ENCODE measurements at regions not wholly inside any gene's neighbourhood (a gene's known extent, or its start where the extent isn't known, plus 50 kb on each side); places are given as distances from the start of the nearest gene placed in this dataset.

- no peak overlapping the region for H2AK9ac ChIP-seq (replicated peaks; ENCODE audit: low read depth, low read length, poor library complexity)
- no peak for DNase-seq
- no peaks in the 10 kb centered on the region for H4K20me1 ChIP-seq (ENCODE audit: insufficient read depth, low read length)
- H4K5ac ChIP-seq (ENCODE audit: low read depth, low read length): no peak overlapping the region
- H4K91ac ChIP-seq (ENCODE audit: insufficient read depth, low read depth, low read length): no peak overlapping the region
- H4K8ac ChIP-seq (ENCODE audit: low read depth in 2 of 2, low read length in 2 of 2): no peak overlapping the region
- H2BK15ac ChIP-seq (ENCODE audit: low read depth, low read length): no peak overlapping the region
- TF ChIP-seq CHD1 (IDR thresholded peaks at IDR 0.05; ENCODE audit: low read depth, low read length): no peak
- no peak for TF ChIP-seq SMC3 (IDR thresholded peaks at IDR 0.05; ENCODE audit: low read depth, low read length)
- no peak for TF ChIP-seq CTCF (conservative IDR thresholded peaks at IDR 0.05; ENCODE audit: low read depth, low read length)
- no peak for TF ChIP-seq NFE2L2 (IDR thresholded peaks at IDR 0.05; ENCODE audit: low read depth, low read length)
- TF ChIP-seq RAD21 (IDR thresholded peaks at IDR 0.05; ENCODE audit: low read length): no peak
- TF ChIP-seq BHLHE40 (IDR thresholded peaks at IDR 0.05; ENCODE audit: low read depth, low read length): no peak
- TF ChIP-seq CEBPB (IDR thresholded peaks at IDR 0.05; ENCODE audit: low read depth, low read length): no peak
- TF ChIP-seq POLR2A (IDR thresholded peaks at IDR 0.05; ENCODE audit: low read depth, low read length): no peak
- H3K4ac ChIP-seq (ENCODE audit: low read depth, low read length): no peak overlapping the region
- H2AK5ac ChIP-seq (ENCODE audit: low read depth, low read length): no peak overlapping the region
- no peak overlapping the region for H3K23ac ChIP-seq (ENCODE audit: low read depth, low read length)
- H3K14ac ChIP-seq (replicated peaks; ENCODE audit: low read depth, low read length): no peak overlapping the region
- no peak overlapping the region for H2BK5ac ChIP-seq (ENCODE audit: low read depth, low read length, poor library complexity, severe bottlenecking)
- WGBS, 2 experiments (ENCODE audit: extremely low coverage in 2 of 2, insufficient read length in 1 of 2): no CpG with 5 or more reads among the region's 1 CpG
- H3K4me2 ChIP-seq (ENCODE audit: low read depth, low read length): no peak overlapping the region
- no peak overlapping the region for H3K56ac ChIP-seq (ENCODE audit: extremely low read depth, insufficient read depth, low read length)
- no peak overlapping the region for H3K9ac ChIP-seq (ENCODE audit: low read depth, low read length)
- no peaks in the 10 kb centered on the region for H3K79me1 ChIP-seq (ENCODE audit: low read depth in 1 of 2, low read length in 2 of 2)
- POLR2A ChIA-PET (ENCODE audit: unreplicated experiment): no interaction called here
- no peak overlapping the region for H2BK20ac ChIP-seq (ENCODE audit: low read depth, low read length)
- no peaks in the 10 kb centered on the region for H3K9me3 ChIP-seq (ENCODE audit: control insufficient read depth, insufficient read depth, low read length)
- dilution Hi-C loops (cut with HindIII; ENCODE audit: low sequenced_read_pairs, unreplicated experiment): no loop called here
- H3K4me3 ChIP-seq (ENCODE audit: insufficient read depth, low read depth, low read length): no peak overlapping the region
- H3K4me1 ChIP-seq (ENCODE audit: control insufficient read depth, insufficient read depth, low read length): no peaks in the 10 kb centered on the region
- BruUV-seq (replicated peaks): no TSS peak
- no peak for ATAC-seq (ENCODE audit: low read depth)
- no peak overlapping the region for H2BK120ac ChIP-seq (ENCODE audit: low read depth, low read length)
- H3K36me3 ChIP-seq (ENCODE audit: control insufficient read depth, insufficient read depth, low read length): no peaks in the 10 kb centered on the region
- no peaks in the 10 kb centered on the region for H3K27me3 ChIP-seq (ENCODE audit: control insufficient read depth, insufficient read depth, low read length)
- in situ Hi-C loops (cut with MboI; ENCODE audit: low sequenced_read_pairs): no loop called here
- no peak overlapping the region for H3K27ac ChIP-seq (ENCODE audit: insufficient read depth, low read length)
- no peak overlapping the region for H3K18ac ChIP-seq (ENCODE audit: low read depth, low read length)
- intact Hi-C loops (cut with micrococcal nuclease): no loop called here
- H2AFZ ChIP-seq (replicated peaks; ENCODE audit: low read length, poor library complexity): no peak overlapping the region
- CTCF ChIA-PET: no interaction called here
- H3K9me1 ChIP-seq (ENCODE audit: insufficient read depth, low read length): no peaks in the 10 kb centered on the region
Measured at GRCh38 chr1:118753976-118754375, 234.2 kb downstream of the TBX15 start.
